RWPE2 (cell line): ENCODE measurements at regions not wholly inside any gene's neighbourhood (a gene's known extent, or its start where the extent isn't known, plus 50 kb on each side); places are given as distances from the start of the nearest gene placed in this dataset.
"Not testable (repeated sequence)": the region's sequence is repeated elsewhere in the genome, so short reads cannot be mapped to it uniquely, and the experiment has no call there.

Source experiments
- ATAC-seq: fragments of 200-7000 bp; cut with Tn5 transposase; 3 replicates; pipeline ENCODE4 v1.9.1; 2021; ENCODE audit warnings: low read depth
- DNase-seq: peaks from one replicate; pipeline ENCODE4 v3.0.0-alpha.2; 2020; ENCODE audit warnings: low spot score
- H3K27ac ChIP-seq: fragments of 450-650 bp; 2 replicates; pipeline ENCODE4 v1.5.1; 2017; ENCODE audit warnings: mild to moderate bottlenecking; ENCODE audit not compliant: poor library complexity, severe bottlenecking
- H3K27me3 ChIP-seq: fragments of 250-450 bp; sonication (Bioruptor Pico); 2 replicates; pipeline ENCODE4 v1.5.1; 2021; ENCODE audit warnings: mild to moderate bottlenecking, moderate library complexity; ENCODE audit not compliant: insufficient read depth, poor library complexity, severe bottlenecking
- H3K36me3 ChIP-seq: fragments of 250-450 bp; sonication (Bioruptor Pico); 2 replicates; pipeline ENCODE4 v1.5.1; 2020; ENCODE audit warnings: low read depth, mild to moderate bottlenecking, moderate library complexity
- H3K4me1 ChIP-seq: fragments of 250-450 bp; sonication (Bioruptor Pico); 2 replicates; pipeline ENCODE4 v1.5.1; 2021; ENCODE audit warnings: mild to moderate bottlenecking, moderate library complexity; ENCODE audit not compliant: insufficient read depth, poor library complexity, severe bottlenecking
- H3K4me3 ChIP-seq: fragments of 250-450 bp; sonication (Bioruptor Pico); 2 replicates; pipeline ENCODE4 v1.5.1; 2021; ENCODE audit warnings: mild to moderate bottlenecking, moderate library complexity; ENCODE audit not compliant: severe bottlenecking
- H3K9me3 ChIP-seq: fragments of 250-450 bp; sonication (Bioruptor Pico); 2 replicates; pipeline ENCODE4 v1.5.1; 2021; ENCODE audit warnings: mild to moderate bottlenecking, moderate library complexity; ENCODE audit not compliant: severe bottlenecking
- CTCF ChIP-seq: fragments of 450-650 bp; IDR thresholded peaks from one replicate; pipeline ENCODE4 v1.5.1; 2017; ENCODE audit warnings: mild to moderate bottlenecking, moderate library complexity; ENCODE audit not compliant: poor library complexity, severe bottlenecking

- Histone ChIP-seq H3K9me3 (peaks cover 5% of the 10 kb centered on the region), H3K4me1 (peaks cover 14% of the 10 kb centered on the region), H3K4me3 (no peak overlapping the region), H3K27ac (peak overlapping the region; percentile 24), H3K27me3 (no peaks in the 10 kb centered on the region), H3K36me3 (no peaks in the 10 kb centered on the region)
- DNase-seq (no peak), ATAC-seq (peak; percentile 74)
- TF ChIP-seq CTCF, result no peak
These were observed 1400.1 kb downstream of the CDH8 start for GRCh38 chr16:60636117-60636516.

DNA sequence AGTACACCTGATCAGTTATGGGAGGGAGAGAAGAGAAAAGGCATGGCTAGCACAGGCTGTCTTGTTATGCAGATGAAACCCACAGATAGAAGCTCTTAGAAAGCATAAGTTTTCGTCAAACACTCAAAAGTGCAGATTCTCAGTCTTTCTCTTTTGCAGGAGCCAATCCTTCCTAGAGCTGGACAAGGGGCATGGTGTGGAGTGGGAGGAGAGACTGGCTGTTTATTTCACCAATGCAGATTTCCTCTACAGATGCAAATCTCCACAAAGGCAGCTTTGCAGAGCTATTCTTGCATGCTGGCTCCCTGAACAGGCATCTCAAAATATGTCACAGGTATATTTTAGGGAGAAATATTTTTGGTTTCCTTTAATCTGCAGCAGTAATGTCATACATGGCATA lies 1400.7 kb downstream of the CDH8 start:
- TF ChIP-seq CTCF, result no peak
- H3K4me3 ChIP-seq, result no peak overlapping the region
- H3K36me3 ChIP-seq, result no peaks in the 10 kb centered on the region
- H3K9me3 ChIP-seq, result peaks cover 5% of the 10 kb centered on the region
- DNase-seq (no peak), ATAC-seq (no peak)
- H3K27me3 ChIP-seq, result no peaks in the 10 kb centered on the region
- H3K27ac ChIP-seq, result no peak overlapping the region
- H3K4me1 ChIP-seq, result peaks cover 14% of the 10 kb centered on the region

DNA sequence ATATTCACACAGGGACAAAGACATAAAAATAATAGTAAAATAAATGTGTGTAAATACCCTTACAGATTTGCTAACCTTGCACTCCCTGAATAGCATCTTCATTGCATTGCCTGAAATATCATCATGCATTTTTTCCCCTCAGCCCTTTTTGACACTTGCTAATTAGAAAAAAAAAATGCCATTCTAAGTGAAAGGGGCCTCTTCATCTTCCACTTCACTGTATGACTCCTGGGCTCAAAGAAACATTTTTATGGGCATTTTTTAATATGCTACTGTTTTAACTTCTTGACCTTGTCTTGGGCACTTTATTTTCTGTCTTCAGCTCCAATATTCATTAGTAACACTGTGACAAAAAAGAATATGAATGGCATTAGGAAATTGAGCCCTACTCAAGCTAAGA lies 1424.4 kb downstream of the CDH8 start:
- no peak for DNase-seq
- Histone ChIP-seq H3K9me3 (no peaks in the 10 kb centered on the region), H3K36me3 (no peaks in the 10 kb centered on the region), H3K27ac (peak overlapping the region; percentile 16), H3K4me1 (peaks cover 7% of the 10 kb centered on the region), H3K4me3 (no peak overlapping the region), H3K27me3 (no peaks in the 10 kb centered on the region)
- no peak for TF ChIP-seq CTCF
- no peak for ATAC-seq

- no peaks in the 10 kb centered on the region for H3K27me3 ChIP-seq
- no peak for TF ChIP-seq CTCF
- DNase-seq (no peak), ATAC-seq (peak; percentile 38; the same call in 2 of the 3 replicates)
- no peaks in the 10 kb centered on the region for H3K36me3 ChIP-seq
- no peak overlapping the region for H3K4me3 ChIP-seq
- H3K9me3 ChIP-seq, result no peaks in the 10 kb centered on the region
- peak overlapping the region; percentile 81 for H3K27ac ChIP-seq
- peaks cover 20% of the 10 kb centered on the region for H3K4me1 ChIP-seq
These were observed 1427.3 kb downstream of the CDH8 start for GRCh38 chr16:60608971-60609370.

GRCh38 chr16:60605652-60606051 lies 1430.6 kb downstream of the CDH8 start:
- peaks cover 26% of the 10 kb centered on the region for H3K4me1 ChIP-seq
- ATAC-seq, result peak; percentile 68
- peak; percentile 38 for TF ChIP-seq CTCF
- H3K27ac ChIP-seq, result peak overlapping the region; percentile 81
- not testable (repeated sequence) for H3K27me3 ChIP-seq, H3K36me3 ChIP-seq, H3K4me3 ChIP-seq, H3K9me3 ChIP-seq
- DNase-seq, result peak; percentile 75
